DOHH2 (cell line): ENCODE measurements at regions not wholly inside any gene's neighbourhood (a gene's known extent, or its start where the extent isn't known, plus 50 kb on each side); places are given as distances from the start of the nearest gene placed in this dataset.

Experiments
- CTCF ChIP-seq: fragments of 200-600 bp; sonication (generic); IDR thresholded peaks from one replicate; pipeline ENCODE4 v1.5.1; 2014; ENCODE audit warnings: antibody characterized with exemption, mild to moderate bottlenecking, low read depth, low read length; ENCODE audit not compliant: poor library complexity, severe bottlenecking
- EZH2phosphoT487 ChIP-seq: fragments of 200-600 bp; sonication (generic); IDR thresholded peaks from 2 replicates; pipeline ENCODE4 v1.6.1; 2017; ENCODE audit warnings: borderline replicate concordance, mild to moderate bottlenecking, antibody characterized with exemption, low read length, moderate library complexity, mixed read lengths

DNA sequence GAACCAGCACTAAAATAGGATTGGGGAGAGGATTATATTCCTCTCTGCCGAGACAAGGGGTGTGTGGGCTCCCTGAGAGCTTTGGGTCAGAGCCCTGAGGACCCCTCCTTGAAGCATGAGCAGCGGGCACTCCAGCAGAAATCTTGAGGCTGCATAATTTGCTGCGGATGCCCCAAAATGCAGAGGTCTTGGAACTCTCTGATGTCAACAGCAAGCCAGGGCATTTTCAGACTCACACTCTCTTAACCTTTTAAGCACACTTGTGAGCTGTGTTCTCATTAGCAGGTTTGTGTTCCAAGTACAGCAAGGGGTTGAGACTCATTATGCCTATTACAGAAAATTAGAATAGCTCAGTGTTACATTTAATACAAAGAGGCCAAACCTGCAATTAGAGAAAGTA, 513.0 kb upstream of the ADAMTS16 start:
- TF ChIP-seq CTCF (no peak), EZH2phosphoT487 (no peak)
